Lower lobe of right lung (tissue), 2 donors: ENCODE measurements at regions not wholly inside any gene's neighbourhood (a gene's known extent, or its start where the extent isn't known, plus 50 kb on each side); places are given as distances from the start of the nearest gene placed in this dataset.

ENCODE experiments used
- ATAC-seq, 2 donors: fragments of 200-7000 bp; cut with Tn5 transposase; one replicate each; pipeline ENCODE4 v1.9.1; 2020 to 2022; ENCODE audit warnings: mild to moderate bottlenecking in 2 of 2, moderate library complexity in 2 of 2
- DNase-seq: peaks from one replicate; pipeline ENCODE4 v3.0.0-alpha.2; 2020
- H3K27ac ChIP-seq: fragments of 200-600 bp; one replicate; pipeline ENCODE4 v1.8.0; 2022
- H3K27me3 ChIP-seq: fragments of 200-600 bp; one replicate; pipeline ENCODE4 v1.8.0; 2022; ENCODE audit warnings: low read depth
- H3K36me3 ChIP-seq: fragments of 200-600 bp; one replicate; pipeline ENCODE4 v1.8.0; 2022; ENCODE audit warnings: mild to moderate bottlenecking
- H3K4me1 ChIP-seq: fragments of 200-600 bp; one replicate; pipeline ENCODE4 v1.8.0; 2022
- H3K4me3 ChIP-seq: fragments of 200-600 bp; one replicate; pipeline ENCODE4 v1.8.0; 2022; ENCODE audit warnings: mild to moderate bottlenecking
- H3K9me3 ChIP-seq: fragments of 200-600 bp; one replicate; pipeline ENCODE4 v1.8.0; 2022
- CTCF ChIP-seq: fragments of 200-600 bp; IDR thresholded peaks from one replicate; pipeline ENCODE4 v1.8.0; 2022; ENCODE audit warnings: antibody characterized with exemption, mild to moderate bottlenecking
- intact Hi-C: fragments of 100-400 bp; cut with DNase I; formaldehyde crosslinking; loops from one replicate; pipeline ENCODE4 v1.11.0; 2022
- donor health status: DM: no; HTN: yes; CAD: no; lungs with severe emphysema.

GRCh38 chr16:82331974-82332750, 162.1 kb upstream of the MPHOSPH6 start:
- no peak for DNase-seq
- TF ChIP-seq CTCF, result no peak
- no peak overlapping the region for H3K4me3 ChIP-seq
- intact Hi-C loops, result no loop called here
- no peak for ATAC-seq
- H3K4me1 ChIP-seq, result no peaks in the 10 kb centered on the region
- no peak overlapping the region for H3K27ac ChIP-seq
- no peaks in the 10 kb centered on the region for H3K9me3 ChIP-seq
- no peaks in the 10 kb centered on the region for H3K27me3 ChIP-seq
- H3K36me3 ChIP-seq, result no peaks in the 10 kb centered on the region

- no peaks in the 10 kb centered on the region for H3K4me1 ChIP-seq
- no peaks in the 10 kb centered on the region for H3K9me3 ChIP-seq
- DNase-seq (no peak), ATAC-seq (no peak)
- no peak overlapping the region for H3K4me3 ChIP-seq
- no peaks in the 10 kb centered on the region for H3K27me3 ChIP-seq
- intact Hi-C loops, result no loop called here
- H3K27ac ChIP-seq, result no peak overlapping the region
- H3K36me3 ChIP-seq, result no peaks in the 10 kb centered on the region
- no peak for TF ChIP-seq CTCF
Measured at GRCh38 chr16:82331397-82331796, 161.4 kb upstream of the MPHOSPH6 start.

- Histone ChIP-seq H3K36me3 (no peaks in the 10 kb centered on the region), H3K4me3 (no peak overlapping the region), H3K9me3 (no peaks in the 10 kb centered on the region), H3K27ac (no peak overlapping the region), H3K4me1 (no peaks in the 10 kb centered on the region), H3K27me3 (no peaks in the 10 kb centered on the region)
- DNase-seq (no peak), ATAC-seq (peak; percentile 42 to 76)
- intact Hi-C loops, result no loop called here
- no peak for TF ChIP-seq CTCF
Measured at GRCh38 chr16:82329504-82330192, 159.6 kb upstream of the MPHOSPH6 start.

- Histone ChIP-seq H3K9me3 (no peaks in the 10 kb centered on the region), H3K27ac (no peak overlapping the region), H3K36me3 (no peaks in the 10 kb centered on the region), H3K4me3 (no peak overlapping the region), H3K27me3 (no peaks in the 10 kb centered on the region), H3K4me1 (no peaks in the 10 kb centered on the region)
- ATAC-seq, result no peak
- no peak for TF ChIP-seq CTCF
- intact Hi-C loops, result no loop called here
- DNase-seq, result no peak
Measured at GRCh38 chr16:82328881-82329469, 159.0 kb upstream of the MPHOSPH6 start.

GRCh38 chr16:82323171-82323570, 153.1 kb upstream of the MPHOSPH6 start:
- intact Hi-C loops, result no loop called here
- H3K4me3 ChIP-seq, result no peak overlapping the region
- no peak overlapping the region for H3K27ac ChIP-seq
- H3K36me3 ChIP-seq, result no peaks in the 10 kb centered on the region
- ATAC-seq (no peak), DNase-seq (no peak)
- no peaks in the 10 kb centered on the region for H3K27me3 ChIP-seq
- no peak for TF ChIP-seq CTCF
- no peaks in the 10 kb centered on the region for H3K4me1 ChIP-seq
- peaks cover 10% of the 10 kb centered on the region for H3K9me3 ChIP-seq
